ENCODE measurements at regions not wholly inside any gene's neighbourhood (a gene's known extent, or its start where the extent isn't known, plus 50 kb on each side); places are given as distances from the start of the nearest gene placed in this dataset.

DNA sequence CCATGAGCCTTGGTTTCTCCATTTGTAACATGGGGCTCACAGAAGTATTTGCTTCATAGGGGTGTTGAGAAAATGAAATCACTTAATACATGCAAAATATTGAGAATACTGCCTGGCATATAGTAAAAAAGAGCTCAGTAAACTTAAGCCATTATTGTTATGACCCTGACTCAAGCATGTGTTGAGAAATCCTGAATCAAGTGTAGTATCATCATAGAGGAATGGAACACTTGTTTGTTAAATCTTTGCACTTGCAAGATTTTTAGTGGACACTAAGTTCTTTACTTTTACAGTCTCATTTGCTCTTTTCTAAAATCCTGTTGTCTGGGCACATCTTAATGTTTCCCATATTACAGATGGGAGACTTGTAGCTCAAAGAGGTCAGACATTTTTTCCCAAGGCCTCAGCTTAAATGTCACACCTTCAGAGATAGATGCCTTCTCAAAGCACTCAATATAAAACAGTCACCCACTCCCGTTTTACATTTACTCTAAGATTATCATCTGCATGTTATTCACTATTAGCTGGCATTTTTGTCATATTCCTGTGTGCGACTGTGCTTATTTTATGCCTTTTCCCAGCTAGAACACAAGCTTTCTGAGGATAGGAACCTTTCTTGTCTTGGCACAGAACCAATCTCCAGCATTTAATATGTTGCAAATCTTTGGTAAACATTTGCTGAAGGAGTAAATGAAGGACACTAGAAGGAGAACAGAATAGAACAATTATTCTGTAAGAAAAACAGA is 250.0 kb upstream of the TNC start:
- Histone ChIP-seq H3K4me3 (no peak overlapping the region), H3K4me1 (ENCODE audit: insufficient read depth) (no peaks in the 10 kb centered on the region), H3K27ac (no peak overlapping the region), H3K36me3 (no peaks in the 10 kb centered on the region), H3K27me3 (no peaks in the 10 kb centered on the region), H3K9me3 (no peaks in the 10 kb centered on the region)
- WGBS, 3 donors = 77 to 82% (median 77%) methylated on average over 2 of the region's 2 CpGs
- DNase-seq = no peak
- intact Hi-C loops (cut with DNase I) = no loop called here
- no peak for TF ChIP-seq EP300 (IDR thresholded peaks at IDR 0.05)
- TF ChIP-seq, protein P1, sequence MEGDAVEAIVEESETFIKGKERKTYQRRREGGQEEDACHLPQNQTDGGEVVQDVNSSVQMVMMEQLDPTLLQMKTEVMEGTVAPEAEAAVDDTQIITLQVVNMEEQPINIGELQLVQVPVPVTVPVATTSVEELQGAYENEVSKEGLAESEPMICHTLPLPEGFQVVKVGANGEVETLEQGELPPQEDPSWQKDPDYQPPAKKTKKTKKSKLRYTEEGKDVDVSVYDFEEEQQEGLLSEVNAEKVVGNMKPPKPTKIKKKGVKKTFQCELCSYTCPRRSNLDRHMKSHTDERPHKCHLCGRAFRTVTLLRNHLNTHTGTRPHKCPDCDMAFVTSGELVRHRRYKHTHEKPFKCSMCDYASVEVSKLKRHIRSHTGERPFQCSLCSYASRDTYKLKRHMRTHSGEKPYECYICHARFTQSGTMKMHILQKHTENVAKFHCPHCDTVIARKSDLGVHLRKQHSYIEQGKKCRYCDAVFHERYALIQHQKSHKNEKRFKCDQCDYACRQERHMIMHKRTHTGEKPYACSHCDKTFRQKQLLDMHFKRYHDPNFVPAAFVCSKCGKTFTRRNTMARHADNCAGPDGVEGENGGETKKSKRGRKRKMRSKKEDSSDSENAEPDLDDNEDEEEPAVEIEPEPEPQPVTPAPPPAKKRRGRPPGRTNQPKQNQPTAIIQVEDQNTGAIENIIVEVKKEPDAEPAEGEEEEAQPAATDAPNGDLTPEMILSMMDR (IDR thresholded peaks at IDR 0.05) = no peak
- TF ChIP-seq POLR2A (IDR thresholded peaks at IDR 0.05) = no peak

DNA sequence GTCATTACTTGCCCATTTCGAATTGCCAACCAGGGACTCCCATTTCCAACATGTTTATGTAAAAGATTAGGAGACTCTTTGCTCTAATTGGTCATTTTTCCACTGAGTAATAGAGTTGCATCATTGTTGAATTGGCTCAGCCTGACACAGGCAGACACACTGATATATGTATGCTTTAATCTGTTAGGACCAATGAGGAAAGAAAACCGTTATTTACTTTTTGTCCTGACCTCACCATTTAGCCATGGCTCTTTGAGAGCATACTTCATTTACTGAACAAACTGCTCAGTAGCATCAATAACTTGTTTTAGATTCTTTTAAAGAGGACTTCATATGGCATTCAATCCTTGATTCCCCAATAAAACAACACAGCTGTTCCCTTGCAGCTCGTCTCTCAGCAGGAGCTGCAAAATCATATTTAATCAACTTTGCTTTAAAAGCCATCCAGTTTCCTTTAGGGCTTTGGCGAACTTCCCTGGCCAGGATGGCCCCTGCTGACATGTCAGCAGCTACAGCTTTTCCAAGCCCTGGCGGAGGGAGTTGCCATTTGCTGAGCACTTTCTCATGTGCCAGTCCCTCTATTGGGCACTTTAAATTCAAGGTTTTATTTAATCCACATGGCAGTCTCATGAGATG is 251.5 kb upstream of the TNC start:
- TF ChIP-seq, protein P1 (IDR thresholded peaks at IDR 0.05) = no peak
- TF ChIP-seq POLR2A (IDR thresholded peaks at IDR 0.05) (no peak), EP300 (IDR thresholded peaks at IDR 0.05) (no peak)
- Histone ChIP-seq H3K36me3 (no peaks in the 10 kb centered on the region), H3K9me3 (no peaks in the 10 kb centered on the region), H3K27ac (no peak overlapping the region), H3K4me3 (no peak overlapping the region), H3K27me3 (no peaks in the 10 kb centered on the region), H3K4me1 (ENCODE audit: insufficient read depth) (no peaks in the 10 kb centered on the region)
- no peak for DNase-seq
- 32 to 37% (median 35%) methylated on average over 5 of the region's 5 CpGs for whole genome bisulfite sequencing, 3 donors
- intact Hi-C loops (cut with DNase I) = no loop called here

DNA sequence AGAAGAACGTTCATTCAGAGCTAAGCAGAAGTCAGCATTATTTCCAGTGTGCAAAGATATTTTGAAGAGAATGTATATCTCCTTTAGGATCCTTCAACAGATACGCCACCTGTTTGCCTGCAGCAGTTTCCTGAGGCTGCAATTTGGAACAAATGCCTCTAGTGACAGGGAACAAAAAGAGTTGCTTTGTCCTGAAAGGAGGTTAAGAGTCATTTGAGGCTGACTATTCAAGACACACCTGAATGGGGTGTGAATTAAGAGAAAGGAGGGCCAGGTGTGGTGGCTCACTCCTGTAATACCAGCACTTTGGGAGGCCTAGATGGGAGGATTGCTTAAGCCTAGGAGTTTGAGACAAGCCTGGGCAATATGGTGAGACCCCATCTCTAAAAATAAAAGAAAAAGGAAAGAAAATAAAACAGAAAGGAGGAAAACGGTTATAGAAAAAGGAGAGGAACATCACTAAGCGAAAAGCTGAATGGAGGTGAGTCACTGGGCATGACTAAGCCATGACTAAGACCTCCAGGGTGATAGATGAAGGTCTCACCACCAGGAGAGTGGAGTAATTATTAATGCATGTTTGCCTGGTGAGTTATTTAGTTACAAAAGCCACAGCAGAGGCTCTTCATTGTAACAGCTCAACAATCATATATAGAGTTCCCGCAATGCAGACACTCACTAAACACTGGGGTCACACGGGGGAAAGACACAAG is 255.2 kb upstream of the TNC start:
- no peaks in the 10 kb centered on the region for H3K4me1 ChIP-seq (ENCODE audit: insufficient read depth)
- no peaks in the 10 kb centered on the region for H3K9me3 ChIP-seq
- no peak for DNase-seq
- no peak overlapping the region for H3K4me3 ChIP-seq
- TF ChIP-seq POLR2A (IDR thresholded peaks at IDR 0.05) (no peak), EP300 (IDR thresholded peaks at IDR 0.05) (no peak)
- TF ChIP-seq, protein P1 (IDR thresholded peaks at IDR 0.05) = no peak
- no peak overlapping the region for H3K27ac ChIP-seq
- no peaks in the 10 kb centered on the region for H3K36me3 ChIP-seq
- intact Hi-C loops (cut with DNase I) = loop anchor here in 1 of 4 donors (5.0 kb wide), 1 partner anchor 919 kb away; no protein-coding TSS in a partner anchor
- WGBS, 3 donors = 78 to 85% (median 79%) methylated on average over 6 of the region's 6 CpGs
- no peaks in the 10 kb centered on the region for H3K27me3 ChIP-seq

GRCh38 chr9:115373710-115374045 is 255.7 kb upstream of the TNC start:
- no peaks in the 10 kb centered on the region for H3K9me3 ChIP-seq
- DNase-seq = no peak
- TF ChIP-seq POLR2A (IDR thresholded peaks at IDR 0.05) = no peak
- TF ChIP-seq, protein P1 (IDR thresholded peaks at IDR 0.05) = no peak
- TF ChIP-seq EP300 (IDR thresholded peaks at IDR 0.05) = no peak
- intact Hi-C loops (cut with DNase I) = loop anchor here in 1 of 4 donors (5.0 kb wide), 1 partner anchor 919 kb away; no protein-coding TSS in a partner anchor
- H3K36me3 ChIP-seq = no peaks in the 10 kb centered on the region
- no peaks in the 10 kb centered on the region for H3K27me3 ChIP-seq
- no peaks in the 10 kb centered on the region for H3K4me1 ChIP-seq (ENCODE audit: insufficient read depth)
- H3K4me3 ChIP-seq = no peak overlapping the region
- H3K27ac ChIP-seq = no peak overlapping the region
